HG03442 (cell line): ENCODE measurements at regions not wholly inside any gene's neighbourhood (a gene's known extent, or its start where the extent isn't known, plus 50 kb on each side); places are given as distances from the start of the nearest gene placed in this dataset.

ENCODE experiments used
- ATAC-seq: cut with Tn5 transposase; IDR thresholded peaks from one replicate; pipeline ENCODE4 v1.9.1; 2021; ENCODE audit warnings: mild to moderate bottlenecking, moderate library complexity; ENCODE audit not compliant: unreplicated experiment

- ATAC-seq = no peak
These were observed 956.6 kb downstream of the SQOR start for GRCh38 chr15:46591462-46591861.

GRCh38 chr15:46595016-46595415 lies 960.2 kb downstream of the SQOR start:
- ATAC-seq = no peak

DNA sequence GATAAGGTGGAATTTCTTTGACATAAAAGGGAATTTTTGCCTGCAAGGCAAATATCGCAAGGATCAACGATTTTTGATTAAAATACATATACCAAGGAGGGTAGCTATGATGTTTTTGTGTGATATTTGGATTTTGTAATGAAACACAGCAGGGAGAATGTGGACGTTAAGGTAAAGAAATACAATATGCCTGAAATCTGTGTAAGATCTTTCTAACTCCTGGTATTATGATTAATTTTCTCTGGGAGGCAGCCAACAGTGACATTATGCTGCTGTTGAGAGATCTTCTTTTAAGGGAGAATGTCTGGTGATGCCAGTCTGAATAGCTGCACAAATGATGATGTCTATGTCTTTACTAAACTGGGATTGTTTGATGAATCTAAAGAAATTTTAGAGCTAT lies 972.2 kb downstream of the SQOR start:
- no peak for ATAC-seq

DNA sequence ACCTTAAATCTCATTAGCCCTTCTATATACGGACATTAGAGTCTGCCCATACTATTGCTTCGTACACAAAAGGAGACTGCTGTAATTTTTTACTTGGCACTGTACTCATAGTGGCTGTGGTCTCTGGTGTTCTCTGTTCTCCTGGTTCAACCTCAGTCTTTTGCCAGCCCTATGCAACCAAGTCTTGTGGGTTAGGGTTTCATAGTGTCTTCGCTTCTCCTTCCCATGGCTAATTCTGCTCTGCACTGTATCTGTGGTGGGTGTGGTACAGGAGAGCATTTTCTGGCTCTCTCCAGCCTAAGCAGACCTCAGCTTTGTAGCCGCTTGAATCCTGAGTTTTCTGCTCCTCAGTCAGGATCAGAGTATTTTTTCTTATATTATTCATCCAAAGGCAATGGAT lies 981.2 kb downstream of the SQOR start:
- no peak for ATAC-seq

DNA sequence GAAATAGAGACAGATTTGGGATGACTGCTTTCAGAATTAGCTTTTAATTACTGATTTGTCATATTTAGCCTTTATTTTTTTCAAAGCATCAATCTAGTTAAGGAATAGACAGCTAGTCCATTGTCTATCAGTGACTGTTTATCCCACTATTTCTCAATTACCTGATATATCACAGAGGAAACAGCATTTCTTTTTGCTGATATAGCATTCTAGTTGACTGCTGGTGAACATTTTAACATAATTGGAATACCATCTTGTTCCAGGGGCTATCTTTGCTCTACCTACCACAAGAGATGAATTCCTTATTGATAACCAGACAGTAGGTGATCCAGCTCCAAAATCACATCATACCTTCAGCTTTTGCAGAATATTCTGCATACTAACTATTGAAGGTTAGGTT lies 982.7 kb downstream of the SQOR start:
- no peak for ATAC-seq

GRCh38 chr15:46618984-46619383 lies 984.2 kb downstream of the SQOR start:
- ATAC-seq = no peak

DNA sequence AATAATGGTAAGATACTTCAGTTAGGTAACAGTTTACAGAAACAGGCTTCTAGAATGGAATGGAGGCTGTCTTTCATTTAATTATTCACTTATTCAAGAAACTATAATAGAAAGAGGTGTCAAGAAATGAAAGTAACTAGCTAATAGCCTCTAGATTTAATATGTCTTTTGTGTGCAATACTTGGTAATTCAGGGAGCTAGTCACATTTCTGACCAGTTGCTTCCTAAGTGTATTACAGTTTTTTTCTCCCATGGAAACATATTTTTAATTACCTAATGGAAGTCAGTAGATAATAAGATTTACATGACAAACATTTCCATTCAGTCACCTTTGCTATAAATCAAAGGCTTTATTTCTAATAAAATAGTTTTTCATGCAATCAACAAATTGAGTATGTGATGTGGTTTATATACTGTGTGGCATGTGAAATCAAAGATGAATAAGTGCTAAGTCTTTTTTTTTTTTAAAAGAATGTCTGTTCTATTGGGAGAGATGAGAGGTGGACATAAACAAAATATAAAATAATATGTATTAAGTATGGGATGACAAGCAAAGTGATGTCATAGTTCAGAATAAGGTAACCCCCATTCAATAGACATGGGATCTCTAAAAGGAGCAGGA lies 985.7 kb downstream of the SQOR start:
- no peak for ATAC-seq

GRCh38 chr15:46622851-46623250 lies 988.0 kb downstream of the SQOR start:
- no peak for ATAC-seq

DNA sequence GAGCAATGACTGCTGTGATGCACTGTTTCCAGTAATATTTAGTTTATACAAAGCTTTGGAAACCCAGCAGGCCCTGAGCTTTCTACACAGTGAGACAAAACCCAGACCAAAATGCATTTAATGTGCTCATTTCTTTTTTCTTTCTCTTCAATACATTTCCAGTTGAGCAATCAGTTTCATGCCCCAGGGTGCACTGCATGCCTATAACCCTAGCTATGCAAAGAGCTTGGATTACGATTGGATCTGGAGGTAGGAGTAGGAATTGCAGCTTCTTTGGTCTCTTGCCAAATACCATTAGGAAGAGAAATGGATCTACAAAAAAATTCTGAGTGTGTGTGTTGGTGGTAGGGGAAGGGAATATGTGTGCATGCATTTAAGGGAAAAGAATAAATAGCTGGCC lies 1001.4 kb downstream of the SQOR start:
- no peak for ATAC-seq

DNA sequence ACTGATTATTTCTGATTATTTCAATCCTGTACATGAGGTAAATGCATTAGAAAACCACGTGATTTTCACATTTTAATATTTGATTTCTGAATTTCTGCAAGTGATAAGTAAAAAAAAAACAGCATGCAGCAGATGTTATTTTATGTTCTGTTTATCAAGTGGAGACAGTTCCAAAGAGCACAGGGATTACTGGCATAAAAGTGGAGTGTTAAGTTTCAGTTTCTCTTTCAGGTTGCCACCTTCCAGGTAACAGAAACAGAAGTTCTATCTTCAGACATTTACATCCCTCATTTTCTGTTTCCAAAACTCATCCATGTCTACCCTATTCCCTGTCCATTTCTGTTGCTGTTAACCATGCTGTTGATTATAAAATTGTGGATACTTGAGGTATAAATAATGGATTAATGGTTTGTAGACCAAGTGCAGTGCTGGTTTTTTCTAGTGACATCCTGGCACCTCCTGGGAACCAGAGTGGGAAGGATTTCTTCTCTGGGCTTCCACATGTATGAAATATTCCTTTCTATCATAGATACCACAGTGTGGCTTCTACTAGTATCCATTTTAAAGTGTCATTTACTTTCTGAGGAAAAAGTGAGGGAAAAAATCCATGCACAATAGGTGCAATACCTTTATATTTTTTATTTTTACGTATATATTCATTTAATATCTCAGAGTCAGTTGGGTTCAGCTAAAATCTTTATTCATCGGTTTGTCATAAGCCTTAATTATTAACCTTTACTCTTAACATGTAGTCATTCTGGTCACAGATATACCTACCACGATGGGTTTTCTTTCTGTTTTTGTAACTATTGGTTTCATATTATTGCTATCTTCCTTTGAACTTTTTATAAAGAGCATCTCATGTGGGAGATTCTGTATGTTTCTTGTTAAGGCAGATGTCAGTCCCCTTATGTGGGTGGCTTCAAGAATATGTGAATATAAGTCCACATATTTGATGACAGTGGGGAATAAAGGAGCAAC lies 1010.0 kb downstream of the SQOR start:
- ATAC-seq = no peak

GRCh38 chr15:46646490-46646889 lies 1011.7 kb downstream of the SQOR start:
- no peak for ATAC-seq

GRCh38 chr15:46647046-46647445 lies 1012.2 kb downstream of the SQOR start:
- ATAC-seq = no peak

DNA sequence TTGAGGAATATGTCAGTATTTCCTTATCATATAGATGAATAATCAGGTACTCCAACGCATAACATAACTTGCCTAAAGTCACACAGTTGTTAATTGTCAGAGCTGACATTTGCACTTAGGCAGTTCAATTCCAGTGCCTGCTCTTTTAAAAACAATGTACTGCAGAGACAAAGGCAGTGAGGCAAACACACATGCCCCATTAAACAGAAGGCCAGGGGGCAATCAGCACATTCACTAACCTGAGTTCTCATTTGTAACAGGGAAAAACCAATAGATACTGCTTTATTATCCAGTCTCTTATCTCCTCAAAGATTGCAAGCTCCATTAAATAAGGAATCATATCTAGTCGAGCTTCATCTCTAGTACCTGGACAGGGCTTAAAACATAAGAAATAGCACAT lies 1017.4 kb downstream of the SQOR start:
- no peak for ATAC-seq

GRCh38 chr15:46654993-46655392 lies 1020.2 kb downstream of the SQOR start:
- no peak for ATAC-seq

- no peak for ATAC-seq
These were observed 1025.4 kb downstream of the SQOR start for GRCh38 chr15:46660096-46660842.

DNA sequence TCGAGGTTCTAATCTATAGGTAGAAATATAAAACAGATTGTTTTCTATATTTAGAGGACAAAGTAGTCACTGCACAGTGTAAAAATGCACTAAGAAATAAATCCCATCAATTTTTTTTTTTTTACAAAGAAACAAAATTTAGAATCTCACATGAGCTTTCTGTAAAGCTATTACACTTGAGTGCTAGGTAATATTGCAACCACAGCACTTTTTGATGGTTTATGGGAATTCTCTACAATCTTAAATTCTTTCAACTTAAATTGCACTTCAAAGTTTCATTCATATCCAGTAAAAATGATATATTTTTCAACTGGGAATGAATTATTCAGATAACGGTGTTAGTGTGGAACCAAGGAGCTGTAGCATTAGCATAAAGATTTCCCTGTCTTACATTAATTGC lies 1035.4 kb downstream of the SQOR start:
- ATAC-seq = no peak

DNA sequence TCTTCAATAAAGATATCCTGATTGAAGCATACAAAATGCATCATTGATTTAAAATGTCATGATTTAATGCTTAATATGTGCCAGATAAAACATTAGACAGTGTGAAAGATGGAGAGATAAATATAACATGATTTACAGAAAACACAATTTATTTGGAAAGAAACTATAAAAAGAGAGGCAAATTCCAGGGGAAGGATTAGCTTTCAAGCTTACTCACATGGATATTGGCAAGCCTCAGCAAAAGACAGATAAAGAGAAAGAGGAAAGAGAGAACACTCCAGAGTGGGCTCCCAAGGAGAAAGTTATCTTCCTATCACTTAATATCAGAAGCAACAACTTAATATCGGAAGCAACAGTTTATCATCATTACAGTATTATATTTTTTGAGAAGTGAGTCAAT lies 1036.5 kb downstream of the SQOR start:
- no peak for ATAC-seq

DNA sequence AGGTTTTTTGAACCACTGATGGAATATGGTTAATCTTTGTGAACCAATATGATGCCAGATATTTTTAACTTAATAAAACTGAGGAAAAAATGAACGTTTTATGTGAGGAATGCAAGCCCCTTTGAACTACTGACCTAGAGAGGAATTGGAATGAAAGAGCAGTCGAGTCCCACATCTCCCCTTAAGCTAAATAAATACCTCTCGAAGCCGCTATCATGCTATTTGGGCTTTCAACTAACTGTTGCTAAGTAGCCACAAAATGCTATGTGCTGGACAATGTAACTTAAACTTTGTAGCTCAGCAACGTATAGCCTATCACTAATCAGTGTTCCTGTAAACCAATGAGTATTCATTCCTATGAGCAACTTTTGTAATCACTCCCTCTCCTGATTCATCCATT lies 1037.2 kb downstream of the SQOR start:
- ATAC-seq = no peak

DNA sequence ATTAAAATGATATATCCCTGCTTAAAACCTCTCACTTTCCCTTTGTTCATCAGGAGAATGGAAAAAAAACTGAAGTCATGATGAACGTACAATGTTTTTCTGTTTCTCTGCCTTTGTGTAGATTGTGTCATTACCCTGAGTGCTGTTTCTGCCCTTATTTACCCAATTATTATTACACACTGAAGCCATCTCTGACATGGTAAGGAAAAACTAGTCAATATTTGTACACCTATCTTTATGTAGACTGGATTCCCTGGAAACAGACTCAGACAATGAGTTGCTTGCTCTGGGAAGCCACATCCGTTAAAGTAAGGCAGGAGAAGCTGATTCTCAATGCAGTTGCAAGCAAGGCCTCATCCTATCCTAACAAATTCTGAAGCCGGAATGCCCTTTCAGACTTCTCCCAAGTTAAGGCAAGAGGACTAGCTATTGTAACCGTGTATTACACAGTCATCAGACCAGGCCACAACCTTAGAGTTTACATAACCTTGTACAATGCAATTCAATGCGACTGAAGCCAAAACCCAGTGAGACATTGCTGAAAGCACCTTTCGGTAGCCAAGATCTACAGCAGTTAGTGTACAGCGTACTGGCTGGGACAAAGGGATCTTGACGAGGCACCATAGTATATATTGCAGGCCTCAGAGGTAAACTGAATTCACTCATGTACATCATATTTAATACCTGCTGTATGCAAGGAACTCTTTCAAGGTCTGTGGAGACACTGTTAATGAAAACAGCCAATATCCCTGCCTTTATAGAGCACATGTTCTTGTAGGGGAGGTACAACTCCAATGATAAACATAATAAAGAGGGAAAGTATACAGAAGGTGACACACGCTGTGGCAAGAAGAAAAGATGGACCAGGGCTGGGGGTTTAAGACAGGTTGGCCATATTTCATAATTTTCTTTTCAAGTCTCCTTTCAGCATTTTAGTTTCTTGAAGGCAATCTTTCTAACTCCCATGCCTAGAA lies 1040.8 kb upstream of the SEMA6D start:
- ATAC-seq = no peak

GRCh38 chr15:46677491-46677890 lies 1039.8 kb upstream of the SEMA6D start:
- no peak for ATAC-seq
